ENCODE measurements at regions not wholly inside any gene's neighbourhood (a gene's known extent, or its start where the extent isn't known, plus 50 kb on each side); places are given as distances from the start of the nearest gene placed in this dataset.
"Not testable (repeated sequence)": the region's sequence is repeated elsewhere in the genome, so short reads cannot be mapped to it uniquely, and the experiment has no call there.

GRCh38 chr9:25048098-25048724 lies 502.5 kb upstream of the IZUMO3 start:
- TF ChIP-seq CTCF (IDR thresholded peaks at IDR 0.05; ENCODE audit: insufficient read depth, low read depth, low read length, missing control alignments), result no peak
- no peak for DNase-seq (ENCODE audit: low read depth)

GRCh38 chr9:25045469-25045868 lies 499.8 kb upstream of the IZUMO3 start:
- not testable (repeated sequence) for H3K4me3 ChIP-seq (ENCODE audit: low read depth, low read length); DNase-seq (ENCODE audit: low read depth)

More at GRCh38 chr9:25048098-25048724, 502.5 kb upstream of the IZUMO3 start:
- no peak overlapping the region for H3K4me3 ChIP-seq (ENCODE audit: low read depth, low read length)

- no peak overlapping the region for H3K4me3 ChIP-seq (ENCODE audit: low read depth, low read length)
- TF ChIP-seq CTCF (IDR thresholded peaks at IDR 0.05; ENCODE audit: insufficient read depth, low read depth, low read length, missing control alignments), result no peak
- DNase-seq (ENCODE audit: low read depth), result no peak
Measured at GRCh38 chr9:25029743-25030142, 484.0 kb upstream of the IZUMO3 start.

GRCh38 chr9:25025686-25026085 lies 480.0 kb upstream of the IZUMO3 start:
- no peak for DNase-seq (ENCODE audit: low read depth)
- no peak for TF ChIP-seq CTCF (IDR thresholded peaks at IDR 0.05; ENCODE audit: insufficient read depth, low read depth, low read length, missing control alignments)
- H3K4me3 ChIP-seq (ENCODE audit: low read depth, low read length), result no peak overlapping the region

GRCh38 chr9:25025156-25025555 lies 479.5 kb upstream of the IZUMO3 start:
- no peak overlapping the region for H3K4me3 ChIP-seq (ENCODE audit: low read depth, low read length)
- no peak for DNase-seq (ENCODE audit: low read depth)

GRCh38 chr9:25017779-25018178 lies 472.1 kb upstream of the IZUMO3 start:
- no peak for TF ChIP-seq CTCF (IDR thresholded peaks at IDR 0.05; ENCODE audit: insufficient read depth, low read depth, low read length, missing control alignments)
- DNase-seq (ENCODE audit: low read depth), result no peak
- no peak overlapping the region for H3K4me3 ChIP-seq (ENCODE audit: low read depth, low read length)

More at GRCh38 chr9:25025156-25025555, 479.5 kb upstream of the IZUMO3 start:
- no peak for TF ChIP-seq CTCF (IDR thresholded peaks at IDR 0.05; ENCODE audit: insufficient read depth, low read depth, low read length, missing control alignments)

GRCh38 chr9:25010027-25010662 lies 464.4 kb upstream of the IZUMO3 start:
- no peak for DNase-seq (ENCODE audit: low read depth)
- no peak for TF ChIP-seq CTCF (IDR thresholded peaks at IDR 0.05; ENCODE audit: insufficient read depth, low read depth, low read length, missing control alignments)
- no peak overlapping the region for H3K4me3 ChIP-seq (ENCODE audit: low read depth, low read length)

All from GM12865 (cell line).